Progenitor cell of endocrine pancreas (in vitro differentiated cells): ENCODE measurements at regions not wholly inside any gene's neighbourhood (a gene's known extent, or its start where the extent isn't known, plus 50 kb on each side); places are given as distances from the start of the nearest gene placed in this dataset.
A peak's percentile ranks its signal among the peaks of the same experiment; 100 is the strongest.

ENCODE experiments used
- DNase-seq: peaks from one replicate; pipeline ENCODE4 v3.0.0; 2021; ENCODE audit warnings: low spot score; ENCODE audit not compliant: unreplicated experiment
- H3K27ac Mint-ChIP-seq: 2 replicates; pipeline ENCODE4 v1.8.0; 2021; ENCODE audit warnings: mild to moderate bottlenecking, moderate library complexity, mixed read lengths
- H3K27me3 Mint-ChIP-seq: 2 replicates; pipeline ENCODE4 v1.8.0; 2021; ENCODE audit warnings: mixed read lengths
- H3K36me3 Mint-ChIP-seq: 2 replicates; pipeline ENCODE4 v1.8.0; 2022; ENCODE audit warnings: mixed read lengths; ENCODE audit not compliant: insufficient read depth
- H3K4me1 Mint-ChIP-seq: 2 replicates; pipeline ENCODE4 v1.8.0; 2021; ENCODE audit warnings: low read depth, mixed read lengths
- H3K4me3 Mint-ChIP-seq: 2 replicates; pipeline ENCODE4 v1.8.0; 2021; ENCODE audit warnings: low read depth, mild to moderate bottlenecking, moderate library complexity, mixed read lengths
- H3K9me3 Mint-ChIP-seq: 2 replicates; pipeline ENCODE4 v1.8.0; 2021; ENCODE audit warnings: low read depth, mixed read lengths
- TF ChIP-seq, protein P1 (sequence below): fragments of 200-600 bp; sonication (generic); IDR thresholded peaks from one replicate; pipeline ENCODE4 v1.5.0; 2021; ENCODE audit warnings: antibody characterized with exemption, mild to moderate bottlenecking; ENCODE audit not compliant: unreplicated experiment

DNA sequence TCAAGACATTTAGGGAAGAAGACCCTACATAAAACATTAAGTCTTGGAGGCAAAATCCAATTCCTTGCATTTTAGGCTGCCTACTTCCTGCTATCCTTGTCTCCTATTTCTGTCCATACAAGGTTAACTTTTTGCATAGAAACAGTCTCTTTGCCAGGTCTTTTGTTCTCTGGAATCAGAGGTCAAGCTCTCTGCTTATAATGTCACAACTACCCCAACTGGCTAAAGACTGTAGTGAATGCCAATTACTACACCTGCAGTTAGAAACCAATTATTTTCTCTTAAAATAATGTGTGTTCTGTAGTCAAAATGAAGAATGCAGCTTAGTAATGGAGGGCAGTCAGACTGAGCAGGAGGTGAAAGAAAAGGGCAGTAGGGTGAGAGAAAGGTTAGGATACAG lies 856.2 kb downstream of the TUSC7 start:
- Mint-ChIP-seq H3K9me3 (peaks cover 5% of the 10 kb centered on the region), H3K27me3 (no peaks in the 10 kb centered on the region), H3K27ac (peak overlapping the region; percentile 12), H3K36me3 (no peaks in the 10 kb centered on the region), H3K4me3 (no peak overlapping the region), H3K4me1 (peaks cover 15% of the 10 kb centered on the region)
- no peak for DNase-seq
- TF ChIP-seq, protein P1, sequence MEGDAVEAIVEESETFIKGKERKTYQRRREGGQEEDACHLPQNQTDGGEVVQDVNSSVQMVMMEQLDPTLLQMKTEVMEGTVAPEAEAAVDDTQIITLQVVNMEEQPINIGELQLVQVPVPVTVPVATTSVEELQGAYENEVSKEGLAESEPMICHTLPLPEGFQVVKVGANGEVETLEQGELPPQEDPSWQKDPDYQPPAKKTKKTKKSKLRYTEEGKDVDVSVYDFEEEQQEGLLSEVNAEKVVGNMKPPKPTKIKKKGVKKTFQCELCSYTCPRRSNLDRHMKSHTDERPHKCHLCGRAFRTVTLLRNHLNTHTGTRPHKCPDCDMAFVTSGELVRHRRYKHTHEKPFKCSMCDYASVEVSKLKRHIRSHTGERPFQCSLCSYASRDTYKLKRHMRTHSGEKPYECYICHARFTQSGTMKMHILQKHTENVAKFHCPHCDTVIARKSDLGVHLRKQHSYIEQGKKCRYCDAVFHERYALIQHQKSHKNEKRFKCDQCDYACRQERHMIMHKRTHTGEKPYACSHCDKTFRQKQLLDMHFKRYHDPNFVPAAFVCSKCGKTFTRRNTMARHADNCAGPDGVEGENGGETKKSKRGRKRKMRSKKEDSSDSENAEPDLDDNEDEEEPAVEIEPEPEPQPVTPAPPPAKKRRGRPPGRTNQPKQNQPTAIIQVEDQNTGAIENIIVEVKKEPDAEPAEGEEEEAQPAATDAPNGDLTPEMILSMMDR, result no peak

DNA sequence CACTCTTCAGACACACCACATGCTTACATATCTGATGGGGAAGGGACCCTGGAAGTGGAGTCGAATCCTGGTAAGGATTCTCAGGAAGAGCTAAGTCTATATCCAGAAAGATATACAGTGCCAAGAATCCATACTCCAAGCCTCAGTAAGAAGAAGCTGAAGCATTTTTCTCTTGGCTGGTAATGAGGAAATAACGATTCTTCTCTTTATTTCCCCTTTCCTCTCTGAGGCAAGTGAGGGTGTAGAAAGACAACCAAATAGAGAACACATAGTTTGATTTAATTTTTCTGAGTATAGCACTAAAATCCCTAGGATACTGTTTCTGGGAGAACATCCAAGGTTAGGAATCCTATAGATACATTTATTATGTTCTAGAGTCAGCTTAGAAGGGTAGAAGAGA lies 857.3 kb downstream of the TUSC7 start:
- TF ChIP-seq, protein P1, result no peak
- no peak overlapping the region for H3K4me3 Mint-ChIP-seq
- peaks cover 5% of the 10 kb centered on the region for H3K9me3 Mint-ChIP-seq
- no peaks in the 10 kb centered on the region for H3K27me3 Mint-ChIP-seq
- H3K27ac Mint-ChIP-seq, result no peak overlapping the region
- H3K4me1 Mint-ChIP-seq, result peaks cover 15% of the 10 kb centered on the region
- DNase-seq, result no peak
- H3K36me3 Mint-ChIP-seq, result no peaks in the 10 kb centered on the region

DNA sequence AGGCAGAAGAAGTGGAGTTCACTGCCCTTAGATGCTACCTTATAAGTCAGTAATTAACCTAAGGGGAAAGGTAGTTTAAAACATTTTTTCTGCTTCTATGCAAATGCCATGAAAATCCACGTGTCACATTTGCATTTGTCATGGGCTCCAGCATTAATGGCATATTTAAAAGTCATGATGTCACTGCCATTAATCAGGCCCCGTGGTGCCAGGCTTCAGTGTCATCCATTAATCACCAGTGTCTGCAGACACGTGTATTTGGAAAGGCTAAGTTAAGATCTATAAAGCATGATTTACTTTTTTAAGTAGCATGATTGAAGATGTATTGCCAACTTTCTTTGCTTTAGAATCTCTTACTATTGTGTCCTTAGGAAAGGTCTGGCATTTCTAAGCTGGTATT lies 857.8 kb downstream of the TUSC7 start:
- H3K27ac Mint-ChIP-seq, result no peak overlapping the region
- peaks cover 13% of the 10 kb centered on the region for H3K4me1 Mint-ChIP-seq
- DNase-seq, result no peak
- TF ChIP-seq, protein P1, result no peak
- no peaks in the 10 kb centered on the region for H3K27me3 Mint-ChIP-seq
- no peaks in the 10 kb centered on the region for H3K36me3 Mint-ChIP-seq
- H3K9me3 Mint-ChIP-seq, result peaks cover 5% of the 10 kb centered on the region
- no peak overlapping the region for H3K4me3 Mint-ChIP-seq

DNA sequence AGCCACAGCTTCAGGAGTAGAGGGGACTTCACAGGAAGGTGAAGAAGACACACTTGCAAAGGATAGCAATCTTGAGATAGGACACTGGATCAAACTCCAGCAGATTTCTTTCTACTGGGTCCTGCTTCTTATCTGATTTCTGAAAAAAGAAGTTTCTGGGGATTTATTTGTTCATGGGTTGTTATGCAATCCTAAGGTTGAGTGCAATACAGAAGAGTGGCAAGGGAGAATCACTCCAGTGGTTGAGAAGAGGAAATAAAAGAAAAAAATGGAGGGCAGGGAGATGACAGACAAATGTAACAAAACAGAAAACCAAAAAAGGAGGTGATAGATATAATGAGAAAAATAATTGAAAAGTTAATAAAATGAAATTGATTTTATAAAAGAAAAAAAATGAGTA lies 858.3 kb downstream of the TUSC7 start:
- no peaks in the 10 kb centered on the region for H3K27me3 Mint-ChIP-seq
- H3K9me3 Mint-ChIP-seq, result peaks cover 5% of the 10 kb centered on the region
- TF ChIP-seq, protein P1, result no peak
- H3K4me3 Mint-ChIP-seq, result no peak overlapping the region
- no peak for DNase-seq
- H3K4me1 Mint-ChIP-seq, result peaks cover 8% of the 10 kb centered on the region
- no peak overlapping the region for H3K27ac Mint-ChIP-seq
- H3K36me3 Mint-ChIP-seq, result no peaks in the 10 kb centered on the region

DNA sequence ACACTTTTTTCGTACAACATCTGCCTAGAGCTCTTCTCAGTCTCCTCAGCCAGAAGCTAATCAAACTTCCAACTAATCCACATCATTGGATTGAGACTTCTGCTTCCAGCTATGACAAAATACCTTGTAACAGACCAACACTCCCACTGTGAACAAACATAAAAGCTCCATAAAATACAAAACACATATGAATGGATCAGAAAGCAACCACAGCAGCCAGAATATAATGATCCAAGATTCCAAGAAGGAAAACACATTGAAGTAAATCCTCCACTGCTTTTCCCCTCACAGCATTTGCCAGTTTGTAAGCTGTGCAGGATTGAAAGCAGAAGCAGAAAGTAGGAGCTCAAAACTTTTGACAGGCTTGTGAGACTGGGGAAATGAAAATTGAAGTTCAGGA lies 863.2 kb downstream of the TUSC7 start:
- H3K4me1 Mint-ChIP-seq, result no peaks in the 10 kb centered on the region
- H3K27me3 Mint-ChIP-seq, result no peaks in the 10 kb centered on the region
- DNase-seq, result no peak
- no peaks in the 10 kb centered on the region for H3K9me3 Mint-ChIP-seq
- no peaks in the 10 kb centered on the region for H3K36me3 Mint-ChIP-seq
- no peak overlapping the region for H3K27ac Mint-ChIP-seq
- TF ChIP-seq, protein P1, result no peak
- H3K4me3 Mint-ChIP-seq, result no peak overlapping the region
